ENCODE measurements at regions not wholly inside any gene's neighbourhood (a gene's known extent, or its start where the extent isn't known, plus 50 kb on each side); places are given as distances from the start of the nearest gene placed in this dataset.
"Not testable (repeated sequence)": the region's sequence is repeated elsewhere in the genome, so short reads cannot be mapped to it uniquely, and the experiment has no call there.

DNA sequence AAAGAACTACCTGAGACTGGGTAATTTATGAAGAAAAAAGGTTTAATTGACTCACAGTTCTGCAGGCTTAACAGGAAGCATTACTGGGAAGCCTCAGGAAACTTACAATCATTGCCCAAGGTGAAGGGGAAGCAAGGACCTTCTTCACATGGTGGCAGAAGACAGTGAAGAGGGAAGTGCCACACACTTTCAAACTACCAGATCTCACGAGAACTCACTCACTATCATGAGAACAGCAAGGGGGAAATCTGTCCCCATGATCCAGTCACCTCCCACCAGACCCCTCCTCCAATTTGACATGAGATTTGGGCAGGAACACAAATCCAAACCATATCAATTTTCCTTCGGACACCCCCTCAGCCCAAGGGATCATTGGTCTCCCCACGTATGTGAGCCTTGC is 55.1 kb upstream of the CYRIA start:
- not testable (repeated sequence) for TF ChIP-seq EP300 (conservative IDR thresholded peaks at IDR 0.05; ENCODE audit: poor library complexity, severe bottlenecking); RAD21 (conservative IDR thresholded peaks at IDR 0.05); TAF1 (IDR thresholded peaks at IDR 0.05; ENCODE audit: low read depth); POLR2AphosphoS5 (IDR thresholded peaks at IDR 0.05); EZH2 (IDR thresholded peaks at IDR 0.05; ENCODE audit: borderline replicate concordance, insufficient read depth, low read length, poor library complexity, severe bottlenecking); MXI1 (conservative IDR thresholded peaks at IDR 0.05; ENCODE audit: poor library complexity, severe bottlenecking); SMC3 (conservative IDR thresholded peaks at IDR 0.05; ENCODE audit: poor library complexity)
- TF ChIP-seq, protein P1, sequence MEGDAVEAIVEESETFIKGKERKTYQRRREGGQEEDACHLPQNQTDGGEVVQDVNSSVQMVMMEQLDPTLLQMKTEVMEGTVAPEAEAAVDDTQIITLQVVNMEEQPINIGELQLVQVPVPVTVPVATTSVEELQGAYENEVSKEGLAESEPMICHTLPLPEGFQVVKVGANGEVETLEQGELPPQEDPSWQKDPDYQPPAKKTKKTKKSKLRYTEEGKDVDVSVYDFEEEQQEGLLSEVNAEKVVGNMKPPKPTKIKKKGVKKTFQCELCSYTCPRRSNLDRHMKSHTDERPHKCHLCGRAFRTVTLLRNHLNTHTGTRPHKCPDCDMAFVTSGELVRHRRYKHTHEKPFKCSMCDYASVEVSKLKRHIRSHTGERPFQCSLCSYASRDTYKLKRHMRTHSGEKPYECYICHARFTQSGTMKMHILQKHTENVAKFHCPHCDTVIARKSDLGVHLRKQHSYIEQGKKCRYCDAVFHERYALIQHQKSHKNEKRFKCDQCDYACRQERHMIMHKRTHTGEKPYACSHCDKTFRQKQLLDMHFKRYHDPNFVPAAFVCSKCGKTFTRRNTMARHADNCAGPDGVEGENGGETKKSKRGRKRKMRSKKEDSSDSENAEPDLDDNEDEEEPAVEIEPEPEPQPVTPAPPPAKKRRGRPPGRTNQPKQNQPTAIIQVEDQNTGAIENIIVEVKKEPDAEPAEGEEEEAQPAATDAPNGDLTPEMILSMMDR (IDR thresholded peaks at IDR 0.05; ENCODE audit: poor library complexity, severe bottlenecking) = not testable (repeated sequence)
- TF ChIP-seq, protein P2, sequence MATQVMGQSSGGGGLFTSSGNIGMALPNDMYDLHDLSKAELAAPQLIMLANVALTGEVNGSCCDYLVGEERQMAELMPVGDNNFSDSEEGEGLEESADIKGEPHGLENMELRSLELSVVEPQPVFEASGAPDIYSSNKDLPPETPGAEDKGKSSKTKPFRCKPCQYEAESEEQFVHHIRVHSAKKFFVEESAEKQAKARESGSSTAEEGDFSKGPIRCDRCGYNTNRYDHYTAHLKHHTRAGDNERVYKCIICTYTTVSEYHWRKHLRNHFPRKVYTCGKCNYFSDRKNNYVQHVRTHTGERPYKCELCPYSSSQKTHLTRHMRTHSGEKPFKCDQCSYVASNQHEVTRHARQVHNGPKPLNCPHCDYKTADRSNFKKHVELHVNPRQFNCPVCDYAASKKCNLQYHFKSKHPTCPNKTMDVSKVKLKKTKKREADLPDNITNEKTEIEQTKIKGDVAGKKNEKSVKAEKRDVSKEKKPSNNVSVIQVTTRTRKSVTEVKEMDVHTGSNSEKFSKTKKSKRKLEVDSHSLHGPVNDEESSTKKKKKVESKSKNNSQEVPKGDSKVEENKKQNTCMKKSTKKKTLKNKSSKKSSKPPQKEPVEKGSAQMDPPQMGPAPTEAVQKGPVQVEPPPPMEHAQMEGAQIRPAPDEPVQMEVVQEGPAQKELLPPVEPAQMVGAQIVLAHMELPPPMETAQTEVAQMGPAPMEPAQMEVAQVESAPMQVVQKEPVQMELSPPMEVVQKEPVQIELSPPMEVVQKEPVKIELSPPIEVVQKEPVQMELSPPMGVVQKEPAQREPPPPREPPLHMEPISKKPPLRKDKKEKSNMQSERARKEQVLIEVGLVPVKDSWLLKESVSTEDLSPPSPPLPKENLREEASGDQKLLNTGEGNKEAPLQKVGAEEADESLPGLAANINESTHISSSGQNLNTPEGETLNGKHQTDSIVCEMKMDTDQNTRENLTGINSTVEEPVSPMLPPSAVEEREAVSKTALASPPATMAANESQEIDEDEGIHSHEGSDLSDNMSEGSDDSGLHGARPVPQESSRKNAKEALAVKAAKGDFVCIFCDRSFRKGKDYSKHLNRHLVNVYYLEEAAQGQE (IDR thresholded peaks at IDR 0.05; ENCODE audit: borderline replicate concordance) = not testable (repeated sequence)

Data from neural cell (in vitro differentiated cells).